ENCODE measurements at regions not wholly inside any gene's neighbourhood (a gene's known extent, or its start where the extent isn't known, plus 50 kb on each side); places are given as distances from the start of the nearest gene placed in this dataset.

DNA sequence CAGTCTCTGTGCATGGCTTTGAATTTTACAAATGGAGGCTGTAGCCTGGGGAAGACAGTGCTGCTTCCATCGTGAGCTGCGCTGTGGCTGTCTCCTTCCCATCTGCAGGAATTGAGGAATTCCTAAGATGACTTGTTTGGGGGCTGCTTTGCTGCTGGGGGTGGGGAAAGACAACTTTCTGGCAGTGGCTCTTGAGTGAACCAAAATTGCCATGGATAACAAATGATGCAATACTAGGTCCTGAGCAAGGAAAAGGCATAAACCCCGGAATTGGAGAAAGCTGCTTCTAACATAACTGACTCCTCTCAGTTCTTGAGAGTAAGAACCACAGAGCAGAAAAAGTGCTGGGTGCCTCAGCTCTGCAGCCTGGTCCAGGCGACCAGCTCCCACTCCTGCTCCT, 245.0 kb upstream of the RPL38 start:
- no peak for DNase-seq

DNA sequence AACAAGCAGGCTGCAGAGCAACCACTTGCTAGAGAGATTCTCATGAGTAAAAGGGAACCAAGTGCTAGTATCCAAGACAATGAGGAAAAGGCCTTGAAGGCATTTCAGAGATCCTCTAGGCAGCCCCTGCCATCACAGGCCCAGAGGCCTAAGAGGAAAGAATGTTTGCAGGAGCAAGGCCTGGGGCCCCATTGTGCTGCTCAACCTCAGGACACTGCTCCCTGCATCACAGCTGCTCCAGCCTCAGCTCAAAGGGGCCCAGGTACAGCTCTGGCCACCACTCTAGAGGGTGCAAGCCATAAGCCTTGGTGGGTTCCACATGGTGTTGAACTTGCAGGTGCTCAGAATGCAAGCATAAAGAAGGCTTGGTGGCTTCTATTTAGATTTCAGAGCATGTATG, 243.0 kb upstream of the RPL38 start:
- no peak for DNase-seq

DNA sequence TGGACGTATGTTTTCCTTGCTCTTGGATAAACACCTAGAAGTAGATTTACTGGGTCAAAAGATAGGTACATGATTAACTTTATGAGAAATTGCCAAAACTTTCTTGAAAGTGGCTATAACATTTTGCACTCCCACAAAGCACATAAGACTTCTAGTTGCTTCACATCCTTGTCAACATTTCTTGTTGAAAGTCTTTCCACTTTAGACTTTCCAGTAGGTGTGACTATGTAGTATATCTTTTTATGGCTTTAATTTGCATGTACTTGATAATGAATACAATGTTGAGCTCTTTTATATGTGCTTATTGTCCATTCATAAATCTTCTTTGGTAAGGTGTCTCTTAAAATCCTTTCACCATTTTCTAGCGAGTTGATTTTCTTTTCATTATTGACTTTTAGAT, 241.2 kb upstream of the RPL38 start:
- DNase-seq = no peak

DNA sequence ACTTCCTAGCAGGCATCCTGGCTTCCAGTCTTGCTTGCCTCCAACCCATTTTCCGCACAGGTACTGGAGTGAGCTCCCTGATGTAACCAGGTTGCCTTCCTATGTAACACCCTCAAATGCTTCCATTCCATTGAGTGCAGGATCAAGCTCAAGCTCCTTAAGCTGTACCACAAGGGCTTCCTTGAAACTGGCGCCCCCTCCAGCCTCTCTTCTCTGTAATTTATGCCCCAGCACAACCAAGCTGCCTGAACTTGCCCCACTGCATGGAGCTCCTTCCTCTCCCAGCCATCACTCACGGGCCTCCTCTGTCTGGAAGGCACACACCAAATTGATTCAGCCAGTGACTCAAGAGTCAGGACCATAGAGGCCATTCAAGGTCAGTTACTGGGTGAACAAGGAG, 234.8 kb upstream of the RPL38 start:
- no peak for DNase-seq

DNA sequence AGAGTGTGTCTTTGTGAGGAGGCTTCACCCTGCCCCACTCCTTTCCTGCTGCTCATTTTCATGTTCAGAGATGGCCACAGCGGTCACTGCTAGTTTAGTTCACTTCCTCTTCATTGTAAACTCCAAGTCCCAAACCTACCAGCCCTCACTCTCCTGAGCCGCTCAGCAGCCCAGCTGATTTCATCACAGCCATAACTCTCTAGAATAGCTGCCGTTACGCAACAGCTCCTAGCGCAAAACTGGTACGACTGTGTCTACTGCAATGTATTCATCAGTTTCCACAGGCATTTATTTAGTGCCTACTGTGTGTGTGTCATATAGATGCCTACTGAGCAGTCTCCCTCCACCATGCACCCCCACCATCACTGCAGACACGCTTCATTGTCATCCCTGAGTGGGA, 233.5 kb upstream of the RPL38 start:
- DNase-seq = no peak

DNA sequence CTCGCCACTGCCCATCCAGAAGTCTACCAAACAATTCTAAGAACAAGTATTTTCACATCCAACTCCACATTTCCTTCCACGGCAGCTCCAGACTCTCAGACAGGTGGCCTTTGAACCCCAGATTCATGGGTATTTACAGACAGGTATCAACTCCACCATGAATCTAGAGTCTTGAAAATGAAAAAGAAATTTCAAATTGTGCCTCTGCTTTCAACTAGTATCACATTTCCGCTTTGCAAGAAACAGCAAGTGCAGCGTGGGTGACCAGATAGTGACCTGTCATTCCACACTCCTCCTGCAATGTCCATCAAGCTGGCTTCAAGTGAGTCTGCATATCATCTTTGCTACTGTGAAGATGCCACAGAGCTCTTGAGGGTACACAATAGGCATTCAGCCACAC, 232.4 kb upstream of the RPL38 start:
- DNase-seq = no peak

DNA sequence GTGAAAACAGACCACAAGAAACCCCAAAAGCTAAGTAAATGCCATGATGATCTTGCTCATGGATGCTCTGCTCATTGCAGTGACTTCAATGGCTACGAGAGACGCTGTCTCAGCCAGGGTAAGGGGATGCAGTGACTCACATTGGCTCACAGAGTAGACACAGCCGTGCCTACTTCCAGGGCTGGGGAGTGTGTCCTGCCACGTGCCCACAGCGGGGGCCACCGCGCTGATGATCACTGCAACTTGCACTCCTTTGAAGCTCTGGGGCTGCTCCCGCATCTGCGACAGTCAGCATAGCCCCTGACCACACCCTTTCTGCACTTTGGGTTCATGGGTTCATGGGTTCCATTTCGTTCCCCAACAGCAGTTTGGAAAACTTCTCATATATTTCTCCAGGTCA, 231.4 kb upstream of the RPL38 start:
- DNase-seq = no peak

DNA sequence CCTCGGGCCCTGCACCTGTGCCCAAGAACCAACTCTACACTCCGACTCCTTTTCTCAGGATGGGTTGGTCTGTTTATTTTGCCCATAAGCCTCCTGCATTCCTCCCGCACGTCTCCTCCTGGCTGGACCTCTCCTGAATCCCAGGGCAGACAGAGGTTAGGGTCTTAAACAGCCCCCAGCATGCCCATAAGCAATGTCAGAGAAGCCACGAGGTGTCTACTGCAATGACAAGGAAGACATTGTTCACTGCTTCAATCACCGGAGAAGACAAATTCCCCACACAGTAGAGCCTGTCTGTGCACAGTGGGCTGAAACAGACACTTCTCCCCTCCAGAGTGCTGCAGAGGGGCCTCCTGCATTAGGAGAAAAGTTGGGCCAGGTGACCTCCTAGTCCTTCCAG, 230.6 kb upstream of the RPL38 start:
- no peak for DNase-seq

DNA sequence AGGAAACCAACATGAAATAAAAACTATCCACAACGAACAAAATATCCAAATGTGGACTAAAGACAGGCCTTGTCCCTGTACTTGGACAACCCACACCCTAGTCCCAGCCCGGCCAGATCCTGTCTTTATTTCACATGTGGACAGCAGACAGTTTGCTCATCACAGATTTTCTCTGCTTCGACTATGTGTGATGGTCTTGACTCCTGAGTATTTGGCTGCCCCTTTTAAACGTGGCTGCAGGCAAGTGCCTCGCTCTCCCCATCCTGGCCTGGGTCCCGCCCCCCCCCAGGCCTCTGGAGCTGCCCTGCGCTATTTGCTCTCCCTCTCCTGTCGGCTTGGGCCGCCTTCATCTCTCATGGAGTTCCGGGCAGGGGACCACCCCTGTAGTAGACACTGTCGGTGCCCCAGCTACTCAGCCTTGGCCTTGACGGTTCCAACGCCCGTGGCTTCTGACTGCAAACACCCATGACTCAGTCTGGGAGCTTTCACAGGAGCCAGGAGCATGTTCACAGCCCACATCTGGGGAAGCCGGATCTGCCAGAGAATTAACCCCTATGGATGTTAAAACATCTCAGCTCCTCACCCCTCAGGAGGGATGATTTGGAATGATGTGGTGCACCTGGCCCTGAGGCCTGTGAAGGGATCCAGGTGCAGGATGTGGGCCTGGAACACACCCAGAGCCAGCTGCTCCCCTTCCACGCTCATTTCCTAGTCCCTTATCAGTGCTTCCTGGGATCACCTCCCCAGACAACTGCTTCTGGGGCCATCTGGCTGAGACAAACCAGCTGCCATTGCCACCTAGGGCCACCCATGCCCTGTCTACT, 229.7 kb upstream of the RPL38 start:
- peak; percentile 53 for DNase-seq

DNA sequence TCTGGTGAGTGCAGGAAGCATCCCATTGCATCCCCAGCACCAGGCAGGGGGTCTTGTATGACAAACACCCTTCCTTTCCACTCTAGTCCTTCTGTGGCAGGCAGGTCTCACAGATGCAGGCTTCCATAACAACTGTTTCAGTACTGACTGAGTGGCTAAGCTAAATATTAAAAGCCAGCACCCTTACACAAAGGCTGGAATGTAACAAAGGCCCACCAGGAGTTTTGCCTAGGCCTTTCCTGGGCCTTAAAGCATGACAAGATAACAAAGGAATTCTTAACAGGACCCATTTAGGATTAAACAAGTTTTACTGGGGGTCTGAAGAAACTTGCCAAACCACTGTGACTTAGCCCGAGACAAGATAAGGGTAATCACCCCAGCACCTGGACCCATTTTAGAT, 228.9 kb upstream of the RPL38 start:
- DNase-seq = no peak

DNA sequence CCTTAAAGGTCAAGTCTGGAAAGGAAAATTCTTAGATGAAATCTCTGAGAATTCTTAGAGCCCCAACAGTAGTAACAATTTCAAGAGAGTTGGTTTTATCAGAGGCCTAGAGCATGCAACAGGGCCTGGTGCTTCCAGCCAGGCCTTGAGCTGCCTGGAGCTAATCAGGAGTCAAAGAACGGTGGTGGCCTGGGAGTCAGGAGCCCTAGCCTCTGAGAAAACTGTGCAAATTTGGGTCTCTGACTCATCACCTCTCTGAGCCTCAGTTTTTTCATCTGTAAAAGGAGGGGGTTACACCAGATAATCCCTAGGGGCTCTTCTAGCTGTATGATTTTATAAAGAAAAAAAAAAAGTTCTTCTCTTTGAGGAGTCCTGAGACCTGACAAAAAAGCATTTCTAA, 227.3 kb upstream of the RPL38 start:
- DNase-seq = no peak

DNA sequence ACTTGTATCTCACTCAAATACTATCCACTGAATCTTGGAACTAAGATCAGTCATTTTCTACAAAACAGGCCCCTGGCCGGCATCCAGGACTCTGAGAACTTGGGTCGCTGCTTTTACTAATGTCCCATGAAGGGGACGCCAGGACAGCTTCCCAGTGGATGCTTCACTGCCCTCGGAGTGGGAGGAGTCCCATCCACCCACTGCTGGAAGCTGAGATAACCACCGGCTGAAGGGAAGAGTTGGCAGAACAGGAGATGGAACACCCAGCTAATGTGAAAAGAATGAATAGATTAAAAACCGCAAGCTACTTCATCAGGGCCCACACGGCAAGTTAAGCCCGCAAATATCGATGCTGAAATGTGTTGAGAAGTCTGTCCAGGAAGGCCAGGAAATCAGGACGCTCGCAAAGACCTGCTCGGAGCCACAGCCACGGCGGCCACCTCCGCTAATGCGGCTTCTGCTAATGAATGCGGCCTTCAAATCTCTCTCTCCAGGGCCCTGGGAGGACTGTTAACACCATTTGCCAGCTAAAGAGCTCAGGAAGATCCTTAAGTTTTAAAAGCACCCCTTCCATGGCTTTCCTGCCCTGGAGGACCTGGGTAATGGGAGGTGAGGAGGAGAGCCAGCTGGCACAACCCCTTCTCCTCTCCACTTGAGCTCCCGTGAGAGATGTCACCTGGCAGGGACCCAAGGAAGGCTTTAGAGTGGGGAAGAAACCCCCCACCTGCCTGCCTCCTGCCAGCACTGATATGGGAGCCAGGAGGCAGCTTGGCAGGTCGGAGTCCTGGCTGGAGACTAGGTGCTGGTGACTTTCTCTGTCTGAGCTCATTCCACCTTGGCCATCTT, 226.6 kb upstream of the RPL38 start:
- DNase-seq = no peak

DNA sequence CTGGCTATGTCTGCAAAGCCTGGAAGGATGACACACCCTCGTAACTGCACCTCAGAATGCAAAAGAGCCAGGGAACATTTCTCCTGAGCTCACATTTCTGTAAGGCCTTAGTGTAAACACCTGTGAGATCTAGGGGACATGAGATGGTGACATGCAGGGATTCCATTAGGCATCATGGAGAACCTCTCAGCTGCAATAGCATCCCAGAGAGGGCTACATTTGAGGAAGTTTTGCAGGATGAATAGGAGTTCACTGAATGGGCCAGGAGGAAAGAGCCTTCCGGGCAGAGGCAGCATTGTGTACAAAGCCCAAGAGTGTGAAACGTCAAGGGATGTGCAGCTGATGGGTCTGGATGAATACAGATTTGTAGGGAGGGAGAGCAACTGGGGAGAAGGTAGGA, 223.0 kb upstream of the RPL38 start:
- no peak for DNase-seq

DNA sequence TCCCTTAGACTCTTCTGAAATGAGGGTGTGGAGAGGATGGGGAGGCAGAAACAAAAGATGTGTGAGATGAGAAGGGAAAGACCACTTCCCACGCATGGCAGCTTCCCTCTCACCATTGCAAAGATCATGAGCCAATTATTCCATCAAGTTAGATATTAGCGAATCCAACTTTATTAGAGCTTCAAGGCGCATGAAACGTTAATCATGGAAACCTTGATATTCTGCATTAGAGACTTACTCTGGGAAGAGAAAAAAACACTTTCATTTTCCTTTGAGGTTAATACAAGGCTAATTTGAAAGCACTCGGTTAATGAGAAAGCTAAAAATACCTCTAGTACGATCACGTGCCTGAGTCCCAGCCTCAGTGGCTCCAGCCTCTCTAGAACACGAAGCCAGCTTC, 220.6 kb upstream of the RPL38 start:
- DNase-seq = no peak

DNA sequence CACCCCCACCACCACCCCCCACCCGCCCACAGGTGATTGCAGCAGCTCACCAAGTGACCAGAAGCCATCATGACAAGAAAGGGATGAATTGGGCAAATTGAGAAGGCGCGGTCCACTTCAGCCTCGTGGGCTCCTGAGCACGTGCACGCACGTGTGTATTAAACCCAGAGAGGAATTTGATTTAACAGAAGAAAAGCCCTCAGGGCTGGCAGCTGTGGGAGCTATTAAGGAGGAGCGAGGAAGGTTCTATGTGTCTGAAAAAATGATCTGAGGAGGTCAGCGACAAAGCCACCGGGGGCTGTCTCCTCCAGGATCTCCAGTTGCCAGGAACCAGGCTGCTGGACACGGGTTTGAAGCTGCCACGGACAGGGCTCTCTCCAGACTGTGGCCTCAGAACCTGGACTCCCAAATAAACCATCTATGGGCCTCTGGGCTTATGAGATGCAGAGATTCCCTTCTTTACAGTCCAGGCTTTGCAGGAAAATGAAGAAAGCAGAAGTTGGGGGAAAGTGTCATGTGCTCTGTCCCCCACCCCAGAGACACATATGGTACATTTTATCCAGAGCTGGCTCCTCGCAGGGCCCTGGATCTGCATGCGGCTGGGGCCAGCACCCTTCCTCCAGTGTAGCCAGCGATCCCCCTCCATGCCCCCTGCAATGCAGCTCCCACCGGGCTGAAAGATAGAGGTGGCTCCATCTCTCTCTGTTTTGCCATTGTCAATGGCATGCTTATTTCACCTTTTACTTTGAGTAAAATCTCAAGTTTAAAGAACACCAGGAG, 219.7 kb upstream of the RPL38 start:
- DNase-seq = no peak

DNA sequence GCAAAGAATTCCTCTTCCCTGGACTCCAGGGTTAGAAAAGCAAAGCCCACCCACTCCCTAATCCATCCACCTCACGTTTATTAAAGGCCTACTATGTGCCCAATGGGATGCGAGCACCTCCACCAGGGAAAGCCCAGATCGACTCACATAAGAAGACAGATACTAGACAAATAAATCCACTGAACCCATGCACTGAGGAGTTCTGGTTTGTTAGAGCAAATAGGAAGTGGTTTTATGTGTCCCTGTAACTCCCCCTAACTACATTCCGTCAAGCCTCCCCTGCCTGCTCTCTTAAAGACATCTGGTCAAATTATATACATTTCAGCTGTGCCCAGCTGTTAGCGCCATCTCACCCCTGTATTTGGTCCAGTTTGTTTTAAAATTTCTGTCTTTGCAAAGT, 218.5 kb upstream of the RPL38 start:
- DNase-seq = no peak

DNA sequence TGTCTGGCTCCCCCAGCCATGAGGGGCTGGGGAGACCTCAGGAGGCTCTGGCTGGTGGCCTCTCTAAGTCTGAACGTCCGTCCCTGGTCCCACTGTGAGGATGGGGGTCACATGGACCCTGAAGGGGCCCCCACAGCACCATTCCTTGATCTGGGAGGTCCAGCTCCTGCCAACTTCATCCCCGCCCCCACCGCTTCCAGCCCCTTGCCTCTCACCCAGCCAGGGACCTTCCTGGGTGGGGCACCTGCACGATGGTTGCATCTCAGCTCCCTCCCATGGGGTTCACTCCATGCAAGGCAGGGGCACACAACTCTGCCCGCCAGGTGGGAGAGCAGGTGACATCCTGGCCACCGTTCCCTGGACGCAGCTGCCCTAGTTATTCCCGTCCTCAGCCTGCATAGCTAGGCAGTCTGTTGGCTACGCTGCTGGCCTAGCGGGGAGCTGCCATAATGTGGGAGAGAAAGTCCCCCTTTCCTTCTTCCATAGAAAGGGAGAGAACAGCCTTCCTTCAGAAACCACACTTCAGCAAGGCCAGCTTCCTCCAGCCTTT, 217.9 kb upstream of the RPL38 start:
- DNase-seq = no peak

DNA sequence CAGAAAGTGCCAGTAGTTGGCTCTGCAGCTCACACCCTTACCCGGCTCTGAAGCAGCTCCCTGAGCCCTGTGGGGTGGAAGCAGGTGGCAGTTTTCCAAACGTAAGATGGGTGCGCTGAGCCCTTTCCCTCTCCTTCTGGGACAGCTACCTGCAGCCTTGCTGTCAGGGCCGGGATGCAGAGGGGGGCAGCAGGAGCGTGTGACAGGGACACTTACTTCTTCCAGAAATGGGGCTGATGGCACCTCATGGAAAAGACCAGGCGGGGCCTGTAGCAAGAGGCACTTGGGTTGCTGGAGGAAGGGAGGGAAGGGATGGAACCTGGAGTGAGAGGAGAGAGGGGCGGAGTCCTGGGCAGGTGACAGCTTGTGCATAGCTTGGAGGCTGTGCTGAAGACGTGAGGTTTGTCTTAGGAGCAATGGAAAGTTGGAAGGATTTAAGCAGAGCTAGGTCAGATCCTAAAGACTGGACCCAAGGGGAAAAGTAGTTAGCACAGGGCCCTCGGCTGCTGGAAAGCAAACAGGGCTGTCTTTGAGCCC, 216.8 kb upstream of the RPL38 start:
- DNase-seq = no peak

DNA sequence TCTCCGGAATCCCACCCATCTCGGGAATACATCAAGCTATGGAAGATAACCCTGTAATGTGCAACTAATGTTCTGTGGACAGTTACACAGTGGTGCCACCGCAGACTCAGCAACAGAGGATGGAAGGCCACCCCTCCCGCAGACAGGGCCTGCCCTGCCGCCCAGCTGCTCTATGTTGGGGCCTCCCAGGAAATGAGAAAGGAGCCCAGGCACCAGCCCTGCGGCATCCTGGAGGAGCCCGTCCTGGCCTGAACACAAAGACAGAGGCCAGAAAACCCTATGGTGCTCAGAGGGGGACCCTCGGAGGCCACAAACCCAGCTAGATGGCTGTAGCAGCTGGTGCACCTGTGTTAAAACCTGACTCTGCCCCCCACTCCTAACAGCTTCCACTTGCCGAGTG, 216.1 kb upstream of the RPL38 start:
- DNase-seq = no peak

DNA sequence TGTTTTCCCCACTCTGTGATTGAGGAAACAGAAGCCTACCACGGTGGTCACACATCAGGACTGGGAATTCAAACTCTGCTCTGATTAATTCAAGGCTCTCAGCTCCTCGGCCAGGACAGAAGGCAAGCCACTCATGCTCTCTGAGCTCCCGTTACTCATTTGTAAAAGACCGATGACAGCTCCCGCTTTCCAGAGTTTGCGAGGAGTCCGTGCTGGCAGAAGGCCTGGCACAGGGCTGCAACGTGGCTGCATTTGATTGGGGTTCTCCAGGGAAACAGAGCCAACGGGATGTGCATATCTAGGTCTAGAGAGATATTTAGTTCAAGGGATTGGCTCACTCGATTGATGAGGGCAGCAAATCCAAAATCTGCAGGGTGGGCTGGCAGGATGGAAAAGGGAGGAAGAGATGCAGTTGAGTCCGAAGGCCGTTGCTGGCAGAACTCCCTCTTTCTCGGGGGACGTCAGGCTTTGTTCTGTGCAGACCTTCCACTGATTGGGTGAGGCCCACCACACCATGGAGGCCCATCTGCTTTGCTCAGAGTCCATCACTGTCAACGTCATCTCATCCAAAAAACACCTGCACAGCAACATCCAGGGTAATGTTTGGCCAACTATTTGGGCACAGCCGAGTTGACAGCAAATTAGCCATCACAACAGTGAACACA, 215.5 kb upstream of the RPL38 start:
- no peak for DNase-seq

DNA sequence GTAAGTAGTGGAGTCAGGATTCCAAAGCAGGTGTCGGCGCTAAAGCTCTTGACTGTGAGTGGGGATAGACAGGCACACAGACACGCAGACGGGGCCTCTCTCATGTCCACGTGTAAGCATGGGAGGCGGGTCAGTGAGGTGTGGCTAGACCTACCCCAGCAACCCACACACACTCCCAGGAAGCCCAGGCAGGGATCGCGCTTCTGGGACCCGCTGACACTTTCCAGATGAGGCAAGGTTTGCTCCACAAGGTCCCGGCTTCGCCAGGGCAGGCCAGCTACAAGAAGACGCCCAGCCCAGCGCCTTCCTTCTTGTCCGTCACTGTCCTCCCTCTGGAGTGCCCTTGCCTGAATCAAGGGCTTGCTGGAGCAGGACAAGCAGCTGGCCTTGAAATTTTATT, 213.8 kb upstream of the RPL38 start:
- no peak for DNase-seq

DNA sequence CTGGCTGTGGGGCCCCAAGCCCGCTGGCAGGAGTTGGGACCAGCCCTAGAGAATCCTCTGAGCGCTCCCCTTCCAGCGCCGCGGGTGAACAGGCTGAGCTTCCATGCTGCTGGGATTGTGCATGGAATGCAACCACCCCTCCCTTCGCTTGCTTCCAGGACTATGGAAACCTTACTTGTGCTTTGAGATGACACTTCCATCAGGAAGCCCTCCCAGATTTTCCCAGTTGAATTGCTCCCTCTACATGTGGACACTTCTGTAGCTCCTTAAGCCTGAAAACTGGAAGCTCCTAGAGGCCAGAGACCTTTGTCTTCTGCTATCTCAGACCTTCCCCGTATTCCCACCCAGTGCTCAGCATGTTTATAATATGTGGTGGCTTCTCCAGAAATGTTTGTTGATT, 213.2 kb upstream of the RPL38 start:
- DNase-seq = no peak

DNA sequence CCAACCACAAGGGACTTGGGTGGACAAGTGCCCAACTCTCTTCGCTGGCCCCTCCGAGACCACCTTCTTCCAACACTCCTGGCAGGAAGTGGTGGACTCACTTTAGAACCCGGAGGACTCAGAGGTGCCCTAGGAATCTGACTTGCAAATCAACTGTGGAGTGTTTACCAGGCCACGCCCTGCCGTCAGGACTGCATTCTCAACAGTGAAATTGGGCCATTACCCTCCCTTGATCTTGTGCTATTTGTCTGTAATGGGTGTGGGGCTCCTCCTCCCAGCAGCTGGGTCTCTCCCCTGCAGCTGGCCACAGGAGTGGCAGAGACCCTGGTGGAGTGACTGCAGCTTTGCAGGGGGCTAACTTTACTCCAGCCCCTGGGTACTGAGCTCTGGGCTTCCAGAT, 212.2 kb upstream of the RPL38 start:
- no peak for DNase-seq

Data from right hindlimb (tissue), 1 donor.